Pancreas (tissue), 10 donors: ENCODE measurements at regions not wholly inside any gene's neighbourhood (a gene's known extent, or its start where the extent isn't known, plus 50 kb on each side); places are given as distances from the start of the nearest gene placed in this dataset.
A peak's percentile ranks its signal among the peaks of the same experiment; 100 is the strongest.

Source experiments
- ATAC-seq, 4 donors: fragments of 200-7000 bp; cut with Tn5 transposase; one replicate each; pipeline versions ENCODE4 v1.8.0 to v1.9.1; 2020; ENCODE audit warnings: mild to moderate bottlenecking in 4 of 4, moderate library complexity in 4 of 4
- DNase-seq, 6 donors: peaks; one replicate each; pipeline ENCODE4 v3.0.0-alpha.2; 2020
- FAIRE-seq: peaks from 2 replicates; lab custom pipeline; 2012; peaks lifted over from hg19 to GRCh38; lab: Jason Lieb, UNC
- H3K27ac ChIP-seq, 4 donors: fragments of 200-600 bp; sonication (generic); 1 replicate in 3 of 4; 2 replicates in 1 of 4; pipeline versions ENCODE4 v1.5.0 to v1.8.0; 2020
- H3K27me3 ChIP-seq, 4 donors: fragments of 200-600 bp; one replicate each; pipeline ENCODE4 v1.8.0; 2021
- H3K36me3 ChIP-seq, 3 donors: fragments of 200-600 bp; sonication (generic) in 1 of 3; one replicate each; pipeline versions ENCODE4 v1.5.0 to v1.8.0; 2020 to 2021
- H3K4me1 ChIP-seq, 3 donors: fragments of 200-600 bp; one replicate each; pipeline ENCODE4 v1.8.0; 2021
- H3K4me3 ChIP-seq, 4 donors: fragments of 200-600 bp; sonication (generic) in 2 of 4; one replicate each; pipeline versions ENCODE4 v1.5.0 to v1.8.0; 2020 to 2021
- H3K9me3 ChIP-seq, 4 donors: fragments of 200-600 bp; one replicate each; pipeline ENCODE4 v1.8.0; 2021
- WGBS, 2 donors: extraction: QIAGEN DNeasy Blood & Tissue Kit; methylation state at CpG; one replicate each; pipeline ENCODE4 v1.1.7; 2013; 5-methylcytosine and 5-hydroxymethylcytosine counted together
- intact Hi-C, 3 donors: fragments of 100-400 bp; cut with DNase I; formaldehyde crosslinking; loops; one replicate each; pipeline versions ENCODE4 v1.11.1 to v1.14.2; 2022
- TF ChIP-seq, protein P1 (sequence below), 4 donors: fragments of 200-600 bp; sonication (generic) in 3 of 4; IDR thresholded peaks; one replicate each; pipeline versions ENCODE4 v1.5.0 to v1.8.0; 2021; ENCODE audit warnings: antibody characterized with exemption in 4 of 4
- donor health status: healthy with polysubstance abuse.
- donor health status: DM: no; HTN: no; CAD: no; lungs with moderate emphysema.
- donor health status: DM: no; HTN: no; CAD: no.
- donor health status: control.
- donor health status: control.
- donor health status: Bipolar disorder and iron deficiency.
- donor health status: DM: yes; HTN: yes; CAD: no.
- donor health status: DM: no; HTN: no; CAD: no.
- donor health status: DM: no; HTN: no; CAD: no.
- donor health status: DM: yes; HTN: yes; CAD: no.

DNA sequence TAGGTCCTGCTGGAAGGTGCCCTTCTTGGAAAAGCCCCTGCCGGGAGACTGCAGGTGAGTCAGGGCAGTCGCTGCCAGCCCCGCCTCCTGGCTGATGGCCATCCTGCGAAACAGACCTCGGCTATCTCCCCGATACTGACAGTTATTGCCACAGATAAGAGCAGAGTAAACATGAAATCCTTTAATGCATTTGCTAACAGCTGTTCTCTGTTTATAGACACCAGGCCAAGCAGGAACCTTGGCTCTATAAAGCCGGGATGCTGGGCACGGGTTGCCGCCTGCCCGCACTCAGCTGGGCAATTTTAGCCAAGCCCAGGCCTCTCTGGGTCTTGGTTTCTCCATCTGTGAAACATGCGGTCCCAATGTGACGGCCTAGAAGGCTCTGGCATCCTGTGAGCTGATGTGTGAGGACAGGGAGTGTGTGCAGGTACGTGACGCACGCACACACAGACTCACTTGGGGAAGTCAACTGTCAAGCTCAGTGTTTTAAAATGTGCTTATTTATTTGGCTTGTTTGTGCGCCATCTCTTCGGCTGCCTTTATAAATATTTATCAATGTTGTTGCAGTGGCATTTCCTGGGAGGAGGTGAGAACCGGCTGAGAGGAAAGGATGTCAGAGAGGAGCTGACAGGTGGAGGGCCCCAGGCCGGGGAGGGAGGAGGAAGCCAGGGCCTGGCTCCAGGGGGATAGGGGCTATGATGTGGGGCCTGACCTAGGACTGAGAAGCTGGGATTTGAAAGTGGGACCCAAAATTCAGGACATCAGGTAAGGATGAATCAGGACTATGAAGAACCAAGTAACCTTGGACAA is 50.8 kb upstream of the PRR23E start:
- DNase-seq = peak; percentile 89 to 94 (median 92)
- TF ChIP-seq, protein P1, sequence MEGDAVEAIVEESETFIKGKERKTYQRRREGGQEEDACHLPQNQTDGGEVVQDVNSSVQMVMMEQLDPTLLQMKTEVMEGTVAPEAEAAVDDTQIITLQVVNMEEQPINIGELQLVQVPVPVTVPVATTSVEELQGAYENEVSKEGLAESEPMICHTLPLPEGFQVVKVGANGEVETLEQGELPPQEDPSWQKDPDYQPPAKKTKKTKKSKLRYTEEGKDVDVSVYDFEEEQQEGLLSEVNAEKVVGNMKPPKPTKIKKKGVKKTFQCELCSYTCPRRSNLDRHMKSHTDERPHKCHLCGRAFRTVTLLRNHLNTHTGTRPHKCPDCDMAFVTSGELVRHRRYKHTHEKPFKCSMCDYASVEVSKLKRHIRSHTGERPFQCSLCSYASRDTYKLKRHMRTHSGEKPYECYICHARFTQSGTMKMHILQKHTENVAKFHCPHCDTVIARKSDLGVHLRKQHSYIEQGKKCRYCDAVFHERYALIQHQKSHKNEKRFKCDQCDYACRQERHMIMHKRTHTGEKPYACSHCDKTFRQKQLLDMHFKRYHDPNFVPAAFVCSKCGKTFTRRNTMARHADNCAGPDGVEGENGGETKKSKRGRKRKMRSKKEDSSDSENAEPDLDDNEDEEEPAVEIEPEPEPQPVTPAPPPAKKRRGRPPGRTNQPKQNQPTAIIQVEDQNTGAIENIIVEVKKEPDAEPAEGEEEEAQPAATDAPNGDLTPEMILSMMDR (IDR thresholded peaks at IDR 0.05) = no peak
- H3K27me3 ChIP-seq = peaks cover 0 to 16% (median 0%) of the 10 kb centered on the region in 4 donors
- no peak overlapping the region for H3K4me3 ChIP-seq
- intact Hi-C loops = no loop called here
- H3K27ac ChIP-seq = no peak overlapping the region
- FAIRE-seq = no peak
- peak; percentile 90 to 95 (median 93) for ATAC-seq
- H3K9me3 ChIP-seq = no peaks in the 10 kb centered on the region
- H3K36me3 ChIP-seq = no peaks in the 10 kb centered on the region
- peaks cover 9 to 13% (median 10%) of the 10 kb centered on the region in 3 donors for H3K4me1 ChIP-seq
- WGBS, 2 donors = 12 to 13% methylated on average over 19 of the region's 19 CpGs
